Astrocyte (in vitro differentiated cells and primary cell): ENCODE measurements at regions not wholly inside any gene's neighbourhood (a gene's known extent, or its start where the extent isn't known, plus 50 kb on each side); places are given as distances from the start of the nearest gene placed in this dataset.
A peak's percentile ranks its signal among the peaks of the same experiment; 100 is the strongest.

Source experiments
- DNase-seq: peaks from one replicate; pipeline ENCODE4 v3.0.0-alpha.2; 2010; ENCODE audit warnings: low read depth
- FAIRE-seq: peaks from 2 replicates; lab custom pipeline; 2011; peaks lifted over from hg19 to GRCh38; lab: Jason Lieb, UNC
- H2AFZ ChIP-seq: 2 replicates; pipeline ENCODE4 v1.6.0; 2012; ENCODE audit warnings: low read depth, low read length, inconsistent platforms
- H3K27ac ChIP-seq: 2 replicates; pipeline ENCODE4 v1.5.1; 2011; ENCODE audit warnings: low read depth, low read length, inconsistent platforms
- H3K27me3 ChIP-seq: 2 replicates; pipeline ENCODE4 v1.6.0; 2011; ENCODE audit warnings: low read length, inconsistent platforms; ENCODE audit not compliant: insufficient read depth
- H3K36me3 ChIP-seq: 2 replicates; pipeline ENCODE4 v1.5.1; 2011; ENCODE audit warnings: low read length, inconsistent platforms; ENCODE audit not compliant: insufficient read depth
- H3K4me1 ChIP-seq: 2 replicates; pipeline ENCODE4 v1.5.1; 2011; ENCODE audit warnings: low read length, inconsistent platforms; ENCODE audit not compliant: insufficient read depth
- H3K4me2 ChIP-seq: 2 replicates; pipeline ENCODE4 v1.6.0; 2012; ENCODE audit warnings: low read length, inconsistent platforms
- H3K4me3 ChIP-seq: 2 replicates; pipeline ENCODE4 v1.5.1; 2011; ENCODE audit warnings: low read depth, mild to moderate bottlenecking, low read length, inconsistent platforms; ENCODE audit not compliant: insufficient read depth
- H3K79me2 ChIP-seq: 2 replicates; pipeline ENCODE4 v1.6.0; 2012; ENCODE audit warnings: mild to moderate bottlenecking, low read length, inconsistent platforms; ENCODE audit not compliant: insufficient read depth
- H3K9ac ChIP-seq: 2 replicates; pipeline ENCODE4 v1.6.0; 2012; ENCODE audit warnings: mild to moderate bottlenecking, low read length, inconsistent platforms
- H3K9me3 ChIP-seq: 2 replicates; pipeline ENCODE4 v1.5.1; 2012; ENCODE audit warnings: low read depth, mild to moderate bottlenecking, low read length, inconsistent platforms; ENCODE audit not compliant: insufficient read depth
- H4K20me1 ChIP-seq: 2 replicates; pipeline ENCODE4 v1.6.0; 2012; ENCODE audit warnings: low read length, inconsistent platforms; ENCODE audit not compliant: insufficient read depth
- H3K27ac Mint-ChIP-seq: one replicate; pipeline ENCODE4 v1.8.0; 2021; ENCODE audit warnings: mild to moderate bottlenecking, mixed read lengths; ENCODE audit not compliant: unreplicated experiment
- H3K27me3 Mint-ChIP-seq: one replicate; pipeline ENCODE4 v1.8.0; 2021; ENCODE audit warnings: low read depth, mixed read lengths; ENCODE audit not compliant: unreplicated experiment
- H3K36me3 Mint-ChIP-seq: one replicate; pipeline ENCODE4 v1.8.0; 2021; ENCODE audit warnings: low read depth, mixed read lengths; ENCODE audit not compliant: unreplicated experiment
- H3K4me1 Mint-ChIP-seq: one replicate; pipeline ENCODE4 v1.8.0; 2021; ENCODE audit warnings: low read depth, mixed read lengths; ENCODE audit not compliant: unreplicated experiment
- H3K4me3 Mint-ChIP-seq: one replicate; pipeline ENCODE4 v1.8.0; 2021; ENCODE audit warnings: mild to moderate bottlenecking, moderate library complexity, mixed read lengths; ENCODE audit not compliant: unreplicated experiment
- H3K9me3 Mint-ChIP-seq: one replicate; pipeline ENCODE4 v1.8.0; 2021; ENCODE audit warnings: mild to moderate bottlenecking, mixed read lengths; ENCODE audit not compliant: unreplicated experiment
- CTCF ChIP-seq: IDR thresholded peaks from 2 replicates; pipeline ENCODE4 v1.5.1; 2011; ENCODE audit warnings: low read depth, mild to moderate bottlenecking, inconsistent platforms, low read length, moderate library complexity; ENCODE audit not compliant: insufficient read depth
- EZH2 ChIP-seq: IDR thresholded peaks from 2 replicates; pipeline ENCODE4 v1.6.1; 2012; ENCODE audit warnings: mild to moderate bottlenecking, low read length, inconsistent platforms; ENCODE audit not compliant: insufficient read depth

GRCh38 chr2:188678882-188679281 is 295.3 kb upstream of the COL3A1 start:
- no peak overlapping the region for H3K4me2 ChIP-seq
- no peaks in the 10 kb centered on the region for H3K9me3 ChIP-seq
- no peak overlapping the region for H3K27ac ChIP-seq

GRCh38 chr2:188682838-188683237 is 291.3 kb upstream of the COL3A1 start:
- DNase-seq (no peak), FAIRE-seq (no peak)
- H3K27me3 Mint-ChIP-seq: no peaks in the 10 kb centered on the region
- H3K27ac Mint-ChIP-seq: no peak overlapping the region
- Histone ChIP-seq H3K36me3 (no peaks in the 10 kb centered on the region), H3K4me2 (no peak overlapping the region), H3K4me3 (no peak overlapping the region), H2AFZ (no peak overlapping the region), H3K4me1 (no peaks in the 10 kb centered on the region), H3K27me3 (no peaks in the 10 kb centered on the region), H3K9ac (no peak overlapping the region), H4K20me1 (no peaks in the 10 kb centered on the region), H3K27ac (no peak overlapping the region), H3K9me3 (no peaks in the 10 kb centered on the region), H3K79me2 (no peaks in the 10 kb centered on the region)
- TF ChIP-seq EZH2: no peak
- no peak for TF ChIP-seq CTCF
- H3K4me1 Mint-ChIP-seq: no peaks in the 10 kb centered on the region
- no peak overlapping the region for H3K4me3 Mint-ChIP-seq
- peaks cover 5% of the 10 kb centered on the region for H3K9me3 Mint-ChIP-seq
- H3K36me3 Mint-ChIP-seq: no peaks in the 10 kb centered on the region

More at GRCh38 chr2:188678882-188679281, 295.3 kb upstream of the COL3A1 start:
- FAIRE-seq: no peak
- no peaks in the 10 kb centered on the region for H3K27me3 ChIP-seq
- H3K4me1 ChIP-seq: peaks cover 3% of the 10 kb centered on the region
- Mint-ChIP-seq H3K4me1 (peaks cover 17% of the 10 kb centered on the region), H3K9me3 (peaks cover 4% of the 10 kb centered on the region), H3K27ac (no peak overlapping the region), H3K36me3 (no peaks in the 10 kb centered on the region), H3K27me3 (no peaks in the 10 kb centered on the region), H3K4me3 (no peak overlapping the region)
- TF ChIP-seq CTCF (no peak), EZH2 (no peak)
- no peaks in the 10 kb centered on the region for H3K79me2 ChIP-seq
- no peak overlapping the region for H3K4me3 ChIP-seq
- H3K9ac ChIP-seq: no peak overlapping the region
- peak; percentile 84 for DNase-seq
- no peaks in the 10 kb centered on the region for H3K36me3 ChIP-seq
- no peak overlapping the region for H2AFZ ChIP-seq
- H4K20me1 ChIP-seq: no peaks in the 10 kb centered on the region

- no peaks in the 10 kb centered on the region for H3K27me3 Mint-ChIP-seq
- no peaks in the 10 kb centered on the region for H3K9me3 ChIP-seq
- FAIRE-seq: peak; percentile 43
Measured at GRCh38 chr2:188684795-188685194, 289.4 kb upstream of the COL3A1 start.

More at GRCh38 chr2:188684795-188685194, 289.4 kb upstream of the COL3A1 start:
- Mint-ChIP-seq H3K4me1 (no peaks in the 10 kb centered on the region), H3K36me3 (no peaks in the 10 kb centered on the region), H3K4me3 (no peak overlapping the region), H3K27ac (no peak overlapping the region), H3K9me3 (peaks cover 5% of the 10 kb centered on the region)
- DNase-seq: no peak
- Histone ChIP-seq H3K4me1 (no peaks in the 10 kb centered on the region), H3K36me3 (no peaks in the 10 kb centered on the region), H3K27ac (no peak overlapping the region), H3K4me2 (no peak overlapping the region), H3K79me2 (no peaks in the 10 kb centered on the region), H2AFZ (no peak overlapping the region), H3K27me3 (no peaks in the 10 kb centered on the region), H3K9ac (no peak overlapping the region), H4K20me1 (no peaks in the 10 kb centered on the region), H3K4me3 (no peak overlapping the region)
- TF ChIP-seq CTCF: no peak
- no peak for TF ChIP-seq EZH2
